Right atrium auricular region (tissue), 2 donors: ENCODE measurements at regions not wholly inside any gene's neighbourhood (a gene's known extent, or its start where the extent isn't known, plus 50 kb on each side); places are given as distances from the start of the nearest gene placed in this dataset.

Experiments
- DNase-seq: peaks from one replicate; pipeline ENCODE4 v3.0.0-alpha.2; 2019; ENCODE audit warnings: low spot score
- H3K27ac ChIP-seq, 2 donors: fragments of 200-600 bp; sonication (generic); 1 replicate in 1 of 2; 2 replicates in 1 of 2; pipeline ENCODE4 v1.5.1; 2016 to 2019
- H3K27me3 ChIP-seq, 2 donors: fragments of 200-600 bp; sonication (generic); one replicate each; pipeline versions ENCODE4 v1.5.1 to v1.6.0; 2017 to 2019
- H3K36me3 ChIP-seq: fragments of 200-600 bp; sonication (generic); one replicate; pipeline ENCODE4 v1.5.1; 2016
- H3K4me1 ChIP-seq, 2 donors: fragments of 200-600 bp; sonication (generic); one replicate each; pipeline versions ENCODE4 v1.5.1 to v1.6.0; 2017 to 2019
- H3K4me3 ChIP-seq, 2 donors: fragments of 200-600 bp; sonication (generic); 1 replicate in 1 of 2; 2 replicates in 1 of 2; pipeline ENCODE4 v1.5.1; 2017 to 2019; ENCODE audit warnings: mild to moderate bottlenecking in 1 of 2, moderate library complexity in 1 of 2
- H3K9me3 ChIP-seq, 2 donors: fragments of 200-600 bp; sonication (generic); one replicate each; pipeline ENCODE4 v1.5.1; 2019
- CTCF ChIP-seq, 2 donors: fragments of 200-600 bp; sonication (generic); IDR thresholded peaks; one replicate each; pipeline ENCODE4 v1.5.1; 2019; ENCODE audit warnings: antibody characterized with exemption in 2 of 2

GRCh38 chr12:61956545-61956944 is 303.7 kb upstream of the USP15 start:
- Histone ChIP-seq H3K4me1 (no peaks in the 10 kb centered on the region), H3K27ac (no peak overlapping the region), H3K9me3 (peaks cover 0 to 7% of the 10 kb centered on the region in 2 donors), H3K4me3 (no peak overlapping the region), H3K36me3 (no peaks in the 10 kb centered on the region), H3K27me3 (no peaks in the 10 kb centered on the region)
- no peak for DNase-seq
- no peak for TF ChIP-seq CTCF (IDR thresholded peaks at IDR 0.05)

GRCh38 chr12:61974461-61974860 is 285.7 kb upstream of the USP15 start:
- Histone ChIP-seq H3K4me1 (no peaks in the 10 kb centered on the region), H3K27ac (no peak overlapping the region), H3K9me3 (no peaks in the 10 kb centered on the region), H3K36me3 (no peaks in the 10 kb centered on the region), H3K4me3 (no peak overlapping the region), H3K27me3 (no peaks in the 10 kb centered on the region)
- TF ChIP-seq CTCF (IDR thresholded peaks at IDR 0.05), result no peak
- no peak for DNase-seq

- no peak for TF ChIP-seq CTCF (IDR thresholded peaks at IDR 0.05)
- no peaks in the 10 kb centered on the region for H3K4me1 ChIP-seq
- no peak overlapping the region for H3K27ac ChIP-seq
- H3K27me3 ChIP-seq, result no peaks in the 10 kb centered on the region
- H3K9me3 ChIP-seq, result peaks cover 0 to 3% of the 10 kb centered on the region in 2 donors
- DNase-seq, result no peak
- no peaks in the 10 kb centered on the region for H3K36me3 ChIP-seq
- H3K4me3 ChIP-seq, result no peak overlapping the region
Measured at GRCh38 chr12:61985830-61986229, 274.4 kb upstream of the USP15 start.

- TF ChIP-seq CTCF (IDR thresholded peaks at IDR 0.05), result no peak
- Histone ChIP-seq H3K27me3 (no peaks in the 10 kb centered on the region), H3K27ac (no peak overlapping the region), H3K4me1 (no peaks in the 10 kb centered on the region), H3K36me3 (no peaks in the 10 kb centered on the region), H3K9me3 (no peaks in the 10 kb centered on the region), H3K4me3 (no peak overlapping the region)
- no peak for DNase-seq
Measured at GRCh38 chr12:61987173-61987572, 273.0 kb upstream of the USP15 start.

GRCh38 chr12:61991661-61992060 is 268.5 kb upstream of the USP15 start:
- no peaks in the 10 kb centered on the region for H3K27me3 ChIP-seq
- no peak for TF ChIP-seq CTCF (IDR thresholded peaks at IDR 0.05)
- no peak overlapping the region for H3K4me3 ChIP-seq
- no peak overlapping the region for H3K27ac ChIP-seq
- H3K36me3 ChIP-seq, result no peaks in the 10 kb centered on the region
- H3K4me1 ChIP-seq, result no peaks in the 10 kb centered on the region
- no peak for DNase-seq
- H3K9me3 ChIP-seq, result no peaks in the 10 kb centered on the region

- no peaks in the 10 kb centered on the region for H3K9me3 ChIP-seq
- no peaks in the 10 kb centered on the region for H3K27me3 ChIP-seq
- no peaks in the 10 kb centered on the region for H3K4me1 ChIP-seq
- no peaks in the 10 kb centered on the region for H3K36me3 ChIP-seq
- H3K4me3 ChIP-seq, result no peak overlapping the region
- no peak overlapping the region for H3K27ac ChIP-seq
- TF ChIP-seq CTCF (IDR thresholded peaks at IDR 0.05), result peak; percentile 18 to 60
- no peak for DNase-seq
Measured at GRCh38 chr12:61993734-61994345, 266.4 kb upstream of the USP15 start.
